Prostate gland (tissue), 2 donors: ENCODE measurements at regions not wholly inside any gene's neighbourhood (a gene's known extent, or its start where the extent isn't known, plus 50 kb on each side); places are given as distances from the start of the nearest gene placed in this dataset.
A peak's percentile ranks its signal among the peaks of the same experiment; 100 is the strongest.

Source experiments
- DNase-seq: peaks from one replicate; pipeline ENCODE4 v3.0.0-alpha.2; 2019; ENCODE audit warnings: low spot score
- H3K27ac ChIP-seq, 2 donors: fragments of 200-600 bp; sonication (generic); 2 replicates each; pipeline ENCODE4 v1.5.1; 2017 to 2019
- H3K27me3 ChIP-seq: fragments of 200-600 bp; sonication (generic); replicated peaks from 2 replicates; pipeline ENCODE4 v1.5.1; 2019; ENCODE audit not compliant: insufficient read depth
- H3K36me3 ChIP-seq, 2 donors: fragments of 200-600 bp; sonication (generic); 1 replicate in 1 of 2; 2 replicates in 1 of 2; pipeline versions ENCODE4 v1.5.1 to v1.8.1; 2017 to 2019
- H3K4me1 ChIP-seq: fragments of 200-600 bp; sonication (generic); replicated peaks from 2 replicates; pipeline ENCODE4 v1.5.1; 2019
- H3K4me3 ChIP-seq, 2 donors: fragments of 200-600 bp; sonication (generic); 2 replicates each; pipeline ENCODE4 v1.5.1; 2017 to 2019
- H3K9me3 ChIP-seq: fragments of 200-600 bp; sonication (generic); 2 replicates; pipeline ENCODE4 v1.5.1; 2017
- POLR2A ChIP-seq: fragments of 450-650 bp; IDR thresholded peaks from one replicate; pipeline ENCODE4 v1.6.1; 2016; ENCODE audit warnings: antibody characterized with exemption, mild to moderate bottlenecking
- POLR2AphosphoS5 ChIP-seq: sonication (generic); formaldehyde crosslinking; IDR thresholded peaks from one replicate; pipeline ENCODE4 v1.6.1; 2017; ENCODE audit warnings: antibody characterized with exemption
- WGBS: methylation state at CpG from one replicate; pipeline ENCODE4 v1.1.5; 2018; 5-methylcytosine and 5-hydroxymethylcytosine counted together
- intact Hi-C: fragments of 100-400 bp; cut with DNase I; formaldehyde crosslinking; loops from one replicate; pipeline ENCODE4 v1.14.2; 2022
- TF ChIP-seq, protein P1 (sequence below), 4 experiments: fragments of 200-600 bp in 2 of 4; fragments of 450-650 bp in 2 of 4; sonication (generic) in 2 of 4; IDR thresholded peaks; 1 replicate in 3 of 4; 2 replicates in 1 of 4; pipeline ENCODE4 v1.5.1; 2016 to 2019; ENCODE audit warnings: antibody characterized with exemption in 4 of 4, mild to moderate bottlenecking in 2 of 4, moderate library complexity in 2 of 4

DNA sequence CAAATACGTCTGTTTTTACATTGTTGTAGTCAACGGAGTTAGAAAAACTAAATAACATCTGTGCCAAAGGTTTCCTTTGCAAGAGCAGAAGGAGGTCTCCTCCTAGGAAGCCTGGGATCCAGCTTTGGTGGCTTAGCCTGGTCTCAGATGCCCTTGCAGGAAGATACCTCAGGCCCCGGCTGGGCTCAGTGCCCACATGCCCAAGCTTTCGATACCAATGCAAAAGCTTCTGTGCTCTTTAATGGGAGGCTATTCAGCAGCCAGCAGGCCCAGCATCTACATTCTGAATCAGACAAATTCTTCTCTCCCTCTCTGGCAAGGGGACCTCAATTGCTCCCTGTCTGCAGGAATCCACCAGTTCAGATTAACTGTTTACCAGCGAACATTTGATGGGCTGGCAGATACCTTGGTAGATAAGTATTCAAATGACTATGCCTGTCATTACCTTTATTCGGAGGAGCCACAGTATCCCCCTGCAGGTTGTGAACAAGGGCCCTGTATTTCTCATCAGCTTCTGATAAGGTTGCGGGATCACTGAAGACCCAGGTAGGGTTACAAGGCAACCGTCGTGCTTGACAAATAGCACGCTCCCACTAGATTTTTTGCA is 180.1 kb upstream of the KBTBD8 start:
- Histone ChIP-seq H3K9me3 (no peaks in the 10 kb centered on the region), H3K27ac (no peak overlapping the region), H3K4me1 (no peaks in the 10 kb centered on the region), H3K4me3 (no peak overlapping the region), H3K36me3 (no peaks in the 10 kb centered on the region), H3K27me3 (no peaks in the 10 kb centered on the region)
- no peak for DNase-seq
- no peak for TF ChIP-seq POLR2AphosphoS5
- TF ChIP-seq POLR2A: no peak
- TF ChIP-seq, protein P1, sequence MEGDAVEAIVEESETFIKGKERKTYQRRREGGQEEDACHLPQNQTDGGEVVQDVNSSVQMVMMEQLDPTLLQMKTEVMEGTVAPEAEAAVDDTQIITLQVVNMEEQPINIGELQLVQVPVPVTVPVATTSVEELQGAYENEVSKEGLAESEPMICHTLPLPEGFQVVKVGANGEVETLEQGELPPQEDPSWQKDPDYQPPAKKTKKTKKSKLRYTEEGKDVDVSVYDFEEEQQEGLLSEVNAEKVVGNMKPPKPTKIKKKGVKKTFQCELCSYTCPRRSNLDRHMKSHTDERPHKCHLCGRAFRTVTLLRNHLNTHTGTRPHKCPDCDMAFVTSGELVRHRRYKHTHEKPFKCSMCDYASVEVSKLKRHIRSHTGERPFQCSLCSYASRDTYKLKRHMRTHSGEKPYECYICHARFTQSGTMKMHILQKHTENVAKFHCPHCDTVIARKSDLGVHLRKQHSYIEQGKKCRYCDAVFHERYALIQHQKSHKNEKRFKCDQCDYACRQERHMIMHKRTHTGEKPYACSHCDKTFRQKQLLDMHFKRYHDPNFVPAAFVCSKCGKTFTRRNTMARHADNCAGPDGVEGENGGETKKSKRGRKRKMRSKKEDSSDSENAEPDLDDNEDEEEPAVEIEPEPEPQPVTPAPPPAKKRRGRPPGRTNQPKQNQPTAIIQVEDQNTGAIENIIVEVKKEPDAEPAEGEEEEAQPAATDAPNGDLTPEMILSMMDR (IDR thresholded peaks at IDR 0.05): no peak
- intact Hi-C loops: loop anchor here (2.0 kb wide), 2 partner anchors 317 to 411 kb away; partner anchors contain the start of gene LRIG1
- WGBS: 87% methylated on average over 10 of the region's 10 CpGs

- WGBS: 70% methylated on average over 3 of the region's 3 CpGs
- Histone ChIP-seq H3K4me3 (no peak overlapping the region), H3K36me3 (no peaks in the 10 kb centered on the region), H3K4me1 (no peaks in the 10 kb centered on the region), H3K27me3 (no peaks in the 10 kb centered on the region), H3K27ac (no peak overlapping the region), H3K9me3 (no peaks in the 10 kb centered on the region)
- intact Hi-C loops: loop anchor here (5.0 kb wide), 1 partner anchor 563 kb away; no protein-coding TSS in a partner anchor
- TF ChIP-seq POLR2A (no peak), POLR2AphosphoS5 (no peak)
- TF ChIP-seq, protein P1 (IDR thresholded peaks at IDR 0.05): no peak
- no peak for DNase-seq
Observed at GRCh38 chr3:66819993-66820501, 178.1 kb upstream of the KBTBD8 start.

DNA sequence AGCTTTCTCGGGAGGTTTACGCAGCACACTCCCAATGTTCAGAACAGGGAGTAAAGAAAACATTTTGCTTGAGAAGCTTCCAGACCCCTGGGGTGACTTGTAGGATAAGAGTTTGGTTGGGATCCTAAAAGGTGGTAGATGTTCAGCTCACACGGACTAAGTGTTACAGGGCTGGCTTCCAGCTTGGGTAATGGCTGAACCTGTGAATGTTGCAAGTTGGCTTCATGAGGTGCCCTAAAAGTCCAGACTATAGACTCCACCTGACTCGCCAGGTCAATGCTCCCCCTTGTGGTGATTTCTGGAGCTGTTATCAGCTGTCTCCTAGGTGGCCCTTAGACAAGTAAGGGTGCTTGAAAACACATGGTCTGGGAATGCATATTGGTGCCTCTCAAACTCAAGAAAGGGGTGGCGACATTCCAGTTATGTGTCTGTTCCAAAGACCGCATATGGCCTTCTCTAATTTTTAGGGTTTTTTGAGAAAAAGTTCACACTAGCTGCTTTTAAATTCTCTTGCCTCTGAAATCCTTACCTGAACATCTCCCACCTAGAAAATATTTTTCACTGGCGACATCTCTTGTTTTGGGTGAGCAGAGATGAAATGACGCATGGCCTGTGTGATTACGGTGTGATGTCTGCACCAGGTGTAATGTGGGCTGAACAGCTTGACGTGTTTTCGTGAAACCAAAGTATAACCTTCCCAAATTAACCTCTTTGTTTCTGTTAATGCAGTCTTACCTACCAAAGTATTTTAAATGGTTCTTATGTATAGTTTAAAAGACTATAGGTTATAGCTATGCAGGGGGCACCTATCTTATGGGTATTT is 175.7 kb upstream of the KBTBD8 start:
- 75% methylated on average over 11 of the region's 11 CpGs for WGBS
- intact Hi-C loops: loop anchor here (5.0 kb wide), 1 partner anchor 565 kb away; no protein-coding TSS in a partner anchor

GRCh38 chr3:66823009-66823397 is 175.1 kb upstream of the KBTBD8 start:
- Histone ChIP-seq H3K27ac (no peak overlapping the region), H3K9me3 (no peaks in the 10 kb centered on the region), H3K4me1 (no peaks in the 10 kb centered on the region), H3K4me3 (no peak overlapping the region), H3K36me3 (no peaks in the 10 kb centered on the region), H3K27me3 (no peaks in the 10 kb centered on the region)
- TF ChIP-seq, protein P1 (IDR thresholded peaks at IDR 0.05): no peak
- TF ChIP-seq POLR2A (no peak), POLR2AphosphoS5 (no peak)
- DNase-seq: no peak
- intact Hi-C loops: loop anchor here (5.0 kb wide), 1 partner anchor 566 kb away; no protein-coding TSS in a partner anchor
- WGBS: 65% methylated on average over 1 of the region's 1 CpG

More for the DNA sequence above, 175.7 kb upstream of the KBTBD8 start:
- H3K4me3 ChIP-seq: no peak overlapping the region
- TF ChIP-seq, protein P1 (IDR thresholded peaks at IDR 0.05): peak; percentile 47 to 75 (median 71)
- no peak for TF ChIP-seq POLR2A
- peak; percentile 70 for DNase-seq
- H3K9me3 ChIP-seq: no peaks in the 10 kb centered on the region
- no peak overlapping the region for H3K27ac ChIP-seq
- no peaks in the 10 kb centered on the region for H3K4me1 ChIP-seq
- H3K36me3 ChIP-seq: no peaks in the 10 kb centered on the region
- no peaks in the 10 kb centered on the region for H3K27me3 ChIP-seq
